Mesenchymal stem cell (in vitro differentiated cells and primary cell): ENCODE measurements at regions not wholly inside any gene's neighbourhood (a gene's known extent, or its start where the extent isn't known, plus 50 kb on each side); places are given as distances from the start of the nearest gene placed in this dataset.
"Not testable (repeated sequence)": the region's sequence is repeated elsewhere in the genome, so short reads cannot be mapped to it uniquely, and the experiment has no call there.

Experiments
- DNase-seq: peaks from one replicate; pipeline ENCODE4 v3.0.0-alpha.2; 2013
- H2AFZ ChIP-seq: one replicate; pipeline ENCODE4 v1.6.1; 2013; ENCODE audit warnings: low read depth, mild to moderate bottlenecking, control low read depth, inconsistent platforms, low read length, moderate library complexity
- H2AK5ac ChIP-seq: 2 replicates; pipeline ENCODE4 v1.6.1; 2013; ENCODE audit warnings: low read length, moderate library complexity, mild to moderate bottlenecking, inconsistent platforms; ENCODE audit not compliant: severe bottlenecking
- H2BK120ac ChIP-seq: one replicate; pipeline ENCODE4 v1.6.1; 2013; ENCODE audit warnings: low read depth, mild to moderate bottlenecking, inconsistent platforms, low read length, moderate library complexity
- H2BK12ac ChIP-seq, 2 experiments: one replicate each; pipeline ENCODE4 v1.6.1; 2013; ENCODE audit warnings: inconsistent platforms in 2 of 2, low read length in 2 of 2, mild to moderate bottlenecking in 2 of 2, moderate library complexity in 2 of 2, control low read depth in 1 of 2
- H2BK15ac ChIP-seq: one replicate; pipeline ENCODE4 v1.6.1; 2013; ENCODE audit warnings: mild to moderate bottlenecking, low read depth, inconsistent platforms; ENCODE audit not compliant: poor library complexity, severe bottlenecking
- H2BK5ac ChIP-seq: 2 replicates; pipeline ENCODE4 v1.6.1; 2013; ENCODE audit warnings: low read depth, mild to moderate bottlenecking, low read length, control low read depth, inconsistent platforms; ENCODE audit not compliant: poor library complexity, severe bottlenecking
- H3K14ac ChIP-seq, 2 experiments: one replicate each; pipeline ENCODE4 v1.6.1; 2013; ENCODE audit warnings: inconsistent platforms in 2 of 2, low read length in 2 of 2, control low read depth in 1 of 2, mild to moderate bottlenecking in 1 of 2, moderate library complexity in 1 of 2
- H3K18ac ChIP-seq, 2 experiments: one replicate each; pipeline ENCODE4 v1.6.1; 2013; ENCODE audit warnings: inconsistent platforms in 2 of 2, low read length in 2 of 2, control low read depth in 1 of 2, low read depth in 1 of 2, mild to moderate bottlenecking in 1 of 2
- H3K23ac ChIP-seq, 2 experiments: one replicate each; pipeline ENCODE4 v1.6.1; 2013; ENCODE audit warnings: inconsistent platforms in 2 of 2, low read length in 2 of 2, mild to moderate bottlenecking in 2 of 2, moderate library complexity in 2 of 2, control low read depth in 1 of 2
- H3K27ac ChIP-seq: 2 replicates; pipeline ENCODE4 v1.5.1; 2013; ENCODE audit warnings: mild to moderate bottlenecking, moderate library complexity, low read length, control low read depth, inconsistent platforms; ENCODE audit not compliant: poor library complexity, severe bottlenecking
- H3K27me3 ChIP-seq, 2 experiments: 2 replicates each; pipeline versions ENCODE4 v1.6.1 to v1.7.0; 2013; ENCODE audit warnings: low read length in 2 of 2, mild to moderate bottlenecking in 2 of 2, moderate library complexity in 2 of 2, control low read depth in 1 of 2, inconsistent platforms in 1 of 2; ENCODE audit not compliant: control insufficient read depth in 1 of 2, insufficient read depth in 1 of 2
- H3K36me3 ChIP-seq, 2 experiments: 2 replicates each; pipeline versions ENCODE4 v1.6.1 to v1.7.0; 2013; ENCODE audit warnings: low read length in 2 of 2, control low read depth in 1 of 2, inconsistent platforms in 1 of 2, low read depth in 1 of 2, mild to moderate bottlenecking in 1 of 2; ENCODE audit not compliant: insufficient read depth in 2 of 2, control insufficient read depth in 1 of 2
- H3K4ac ChIP-seq, 2 experiments: one replicate each; pipeline ENCODE4 v1.6.1; 2013; ENCODE audit warnings: inconsistent platforms in 2 of 2, low read length in 2 of 2, mild to moderate bottlenecking in 2 of 2, moderate library complexity in 2 of 2, control low read depth in 1 of 2, low read depth in 1 of 2
- H3K4me1 ChIP-seq: 2 replicates; pipeline ENCODE4 v1.6.1; 2013; ENCODE audit warnings: low read depth, low read length, control low read depth; ENCODE audit not compliant: control insufficient read depth, insufficient read depth
- H3K4me2 ChIP-seq: 2 replicates; pipeline ENCODE4 v1.6.1; 2013; ENCODE audit warnings: low read length, mild to moderate bottlenecking, inconsistent platforms; ENCODE audit not compliant: poor library complexity, severe bottlenecking
- H3K4me3 ChIP-seq, 2 experiments: 2 replicates each; pipeline versions ENCODE4 v1.5.1 to v1.7.0; 2013; ENCODE audit warnings: low read length in 2 of 2, mild to moderate bottlenecking in 2 of 2, control low read depth in 1 of 2, low read depth in 1 of 2; ENCODE audit not compliant: insufficient read depth in 1 of 2
- H3K79me1 ChIP-seq: replicated peaks from 2 replicates; pipeline ENCODE4 v1.6.1; 2013; ENCODE audit warnings: mild to moderate bottlenecking, control low read depth, low read length, inconsistent platforms; ENCODE audit not compliant: poor library complexity, severe bottlenecking
- H3K9ac ChIP-seq: 2 replicates; pipeline ENCODE4 v1.7.0; 2013; ENCODE audit warnings: mild to moderate bottlenecking, low read length, moderate library complexity
- H3K9me3 ChIP-seq: 2 replicates; pipeline ENCODE4 v1.7.0; 2013; ENCODE audit warnings: mild to moderate bottlenecking, low read length; ENCODE audit not compliant: control insufficient read depth
- H4K8ac ChIP-seq: one replicate; pipeline ENCODE4 v1.6.1; 2013; ENCODE audit warnings: inconsistent platforms, mild to moderate bottlenecking, low read length, moderate library complexity
- H4K91ac ChIP-seq: one replicate; pipeline ENCODE4 v1.6.1; 2013; ENCODE audit warnings: mild to moderate bottlenecking, low read length, inconsistent platforms
- WGBS: methylation state at CpG from one replicate; pipeline ENCODE4 v1.1.7; 2013; ENCODE audit warnings: mixed read lengths; 5-methylcytosine and 5-hydroxymethylcytosine counted together

DNA sequence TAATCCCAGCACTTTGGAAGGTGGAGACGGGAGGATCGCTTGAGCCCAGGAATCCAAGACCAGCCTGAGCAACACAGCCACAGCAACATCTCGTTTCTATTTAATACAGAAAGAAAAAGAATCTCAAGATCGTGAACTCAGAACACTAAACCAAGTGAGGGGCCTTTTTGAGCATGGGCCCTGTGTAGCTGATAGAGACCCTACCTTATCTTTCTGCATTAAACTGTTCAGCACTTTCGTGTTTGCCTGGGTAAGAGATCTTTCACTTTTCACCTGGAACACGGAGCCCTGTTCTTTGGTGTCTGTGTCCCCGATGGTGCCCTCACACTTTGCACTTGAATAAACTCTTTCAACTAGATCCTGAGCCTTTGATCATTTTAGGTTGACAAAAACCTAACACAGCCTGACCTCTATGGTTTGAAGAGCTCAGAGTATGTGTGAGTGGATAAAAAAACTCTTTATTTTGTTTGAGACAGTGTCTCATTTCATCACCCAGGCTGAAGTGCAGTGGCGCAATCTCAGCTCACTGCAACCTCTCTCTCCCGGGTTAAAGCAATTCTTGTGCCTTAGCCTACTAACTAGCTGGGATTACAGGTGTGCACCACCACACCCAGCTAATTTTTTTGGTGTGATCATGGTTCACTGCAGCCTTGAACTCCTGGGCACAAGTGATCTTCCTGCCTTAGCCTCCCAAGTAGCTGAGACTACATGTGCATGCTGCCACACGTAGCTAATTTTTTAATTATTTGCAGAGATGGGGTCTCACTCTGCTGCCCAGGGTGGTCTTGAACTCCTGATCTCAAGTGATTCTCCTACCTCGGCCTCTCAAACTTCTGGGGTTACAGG, 83.8 kb upstream of the GRIN2A start:
- Histone ChIP-seq H3K9ac (no peak overlapping the region), H3K36me3 (no peaks in the 10 kb centered on the region), H3K23ac (no peak overlapping the region), H3K27ac (no peak overlapping the region), H3K27me3 (peaks cover 0 to 24% of the 10 kb centered on the region in 2 experiments), H2AK5ac (no peak overlapping the region), H4K91ac (no peak overlapping the region), H2BK12ac (no peak overlapping the region), H3K9me3 (no peaks in the 10 kb centered on the region), H2AFZ (no peak overlapping the region), H3K14ac (no peak overlapping the region), H2BK15ac (no peak overlapping the region), H3K4me3 (no peak overlapping the region), H2BK5ac (no peak overlapping the region), H2BK120ac (no peak overlapping the region), H3K79me1 (no peaks in the 10 kb centered on the region), H3K4me2 (no peak overlapping the region), H3K4me1 (no peaks in the 10 kb centered on the region), H3K18ac (no peak overlapping the region), H4K8ac (no peak overlapping the region), H3K4ac (no peak overlapping the region)
- DNase-seq: no peak
- WGBS: 83% methylated on average over 9 of the region's 11 CpGs

DNA sequence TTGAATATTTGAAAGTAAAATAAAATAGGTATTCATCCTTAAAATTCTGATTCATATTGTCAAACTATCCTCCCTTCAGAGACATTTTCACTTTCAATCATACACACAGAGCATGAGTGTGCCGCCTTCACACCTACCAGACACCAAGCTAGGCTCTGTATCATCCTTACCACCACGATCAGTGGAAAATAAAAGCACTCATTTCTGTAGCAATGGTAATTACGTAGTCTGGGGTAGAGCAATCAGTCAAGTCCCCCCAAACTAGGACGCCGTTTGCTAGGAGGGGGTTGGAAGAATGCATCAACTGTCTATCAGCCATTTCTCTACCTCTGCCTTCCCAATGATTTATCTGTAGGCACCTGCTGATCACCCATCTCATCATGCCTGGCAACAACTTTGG, 84.6 kb upstream of the GRIN2A start:
- Histone ChIP-seq H3K36me3 (no peaks in the 10 kb centered on the region), H3K4me3 (no peak overlapping the region), H3K79me1 (no peaks in the 10 kb centered on the region), H2BK5ac (no peak overlapping the region), H3K4me2 (no peak overlapping the region), H3K4ac (no peak overlapping the region), H2BK120ac (no peak overlapping the region), H3K9me3 (no peaks in the 10 kb centered on the region), H2BK15ac (no peak overlapping the region), H2AK5ac (no peak overlapping the region), H2BK12ac (no peak overlapping the region), H4K8ac (no peak overlapping the region), H2AFZ (no peak overlapping the region), H3K18ac (no peak overlapping the region), H3K27me3 (peaks cover 0 to 17% of the 10 kb centered on the region in 2 experiments), H3K9ac (no peak overlapping the region), H3K27ac (no peak overlapping the region), H4K91ac (no peak overlapping the region), H3K4me1 (no peaks in the 10 kb centered on the region), H3K14ac (no peak overlapping the region), H3K23ac (no peak overlapping the region)
- no peak for DNase-seq
- 76% methylated on average over 4 of the region's 5 CpGs for WGBS

DNA sequence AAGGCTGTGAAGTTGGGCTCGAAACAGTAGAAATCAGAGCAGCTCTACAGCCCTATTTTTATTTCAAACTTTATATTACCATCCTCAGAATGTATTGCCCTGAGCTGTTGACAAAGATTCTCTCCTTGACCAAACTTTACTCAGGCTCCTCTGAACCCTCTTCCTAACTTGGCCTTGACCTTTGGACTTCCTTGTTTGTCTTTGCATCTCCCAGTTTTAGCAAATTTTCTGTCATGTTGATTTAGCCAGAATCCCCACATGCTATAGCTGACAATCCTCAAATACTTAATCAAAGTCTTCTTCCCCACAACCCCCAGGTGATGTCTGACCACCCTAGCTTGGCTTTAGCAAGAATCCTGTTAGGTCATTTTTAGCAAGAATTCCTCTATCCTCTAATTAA, 87.4 kb upstream of the GRIN2A start:
- H2AK5ac ChIP-seq: no peak overlapping the region
- H4K91ac ChIP-seq: no peak overlapping the region
- H3K79me1 ChIP-seq: no peaks in the 10 kb centered on the region
- H3K23ac ChIP-seq: no peak overlapping the region
- no peaks in the 10 kb centered on the region for H3K4me1 ChIP-seq
- no peak overlapping the region for H2BK15ac ChIP-seq
- H3K14ac ChIP-seq: no peak overlapping the region
- no peak overlapping the region for H2BK120ac ChIP-seq
- no peak overlapping the region for H2BK5ac ChIP-seq
- H3K4me2 ChIP-seq: no peak overlapping the region
- H4K8ac ChIP-seq: no peak overlapping the region
- H3K4me3 ChIP-seq: no peak overlapping the region
- H3K4ac ChIP-seq: no peak overlapping the region
- peaks cover 0 to 6% of the 10 kb centered on the region in 2 experiments for H3K27me3 ChIP-seq
- H2AFZ ChIP-seq: no peak overlapping the region
- no peak for DNase-seq
- H3K36me3 ChIP-seq: no peaks in the 10 kb centered on the region
- no peak overlapping the region for H3K9ac ChIP-seq
- H3K9me3 ChIP-seq: peaks cover 2% of the 10 kb centered on the region
- H2BK12ac ChIP-seq: no peak overlapping the region
- H3K18ac ChIP-seq: no peak overlapping the region
- no peak overlapping the region for H3K27ac ChIP-seq
- WGBS: 51% methylated on average over 1 of the region's 1 CpG

DNA sequence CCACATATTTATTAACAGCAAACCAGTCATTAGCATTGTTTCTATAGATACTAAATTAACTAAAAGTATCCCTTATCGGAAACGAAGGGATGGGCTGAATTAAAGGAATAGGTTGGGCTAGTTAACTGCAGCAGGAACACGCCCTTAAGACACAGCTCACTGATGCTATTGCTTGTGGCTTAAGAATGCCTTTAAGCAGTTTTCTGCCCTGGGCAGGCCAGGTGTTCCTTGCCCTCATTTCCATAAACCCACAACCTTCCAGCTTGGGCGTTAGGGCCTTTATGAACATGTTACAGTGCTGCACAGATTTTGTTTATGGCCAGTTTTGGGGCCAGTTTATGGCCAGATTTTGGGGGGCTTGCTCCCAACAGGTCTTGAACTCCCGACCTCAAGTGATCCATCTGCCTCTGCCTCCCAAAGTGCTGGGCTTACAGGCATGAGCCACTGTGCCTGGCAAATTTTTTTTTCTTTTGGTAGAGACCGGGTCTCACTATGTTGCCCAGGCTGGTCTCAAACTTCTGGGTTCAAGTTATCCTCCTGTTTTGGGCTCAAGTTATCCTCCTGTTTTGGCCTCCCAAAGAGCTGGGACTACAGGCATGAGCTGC, 90.1 kb upstream of the GRIN2A start:
- H3K27ac ChIP-seq, H3K14ac ChIP-seq, H4K91ac ChIP-seq, H3K79me1 ChIP-seq, H3K27me3 ChIP-seq, H2BK15ac ChIP-seq, H4K8ac ChIP-seq, H3K4me3 ChIP-seq, H3K23ac ChIP-seq, H2AFZ ChIP-seq, H3K9me3 ChIP-seq, H3K9ac ChIP-seq, H3K4me1 ChIP-seq, DNase-seq, H3K4me2 ChIP-seq, H3K4ac ChIP-seq, H2BK12ac ChIP-seq, H3K18ac ChIP-seq, H2BK120ac ChIP-seq, H3K36me3 ChIP-seq, H2BK5ac ChIP-seq, H2AK5ac ChIP-seq: not testable (repeated sequence)
- WGBS: 72% methylated on average over 6 of the region's 6 CpGs
